GM18873 (cell line): ENCODE measurements at regions not wholly inside any gene's neighbourhood (a gene's known extent, or its start where the extent isn't known, plus 50 kb on each side); places are given as distances from the start of the nearest gene placed in this dataset.

Experiments
- ATAC-seq: cut with Tn5 transposase; IDR thresholded peaks from one replicate; pipeline ENCODE4 v1.9.1; 2021; ENCODE audit warnings: mild to moderate bottlenecking, moderate library complexity, moderate number of reproducible peaks; ENCODE audit not compliant: unreplicated experiment, low FRiP score

GRCh38 chr5:62701036-62701435, 122.4 kb downstream of the LRRC70 start:
- ATAC-seq: no peak

DNA sequence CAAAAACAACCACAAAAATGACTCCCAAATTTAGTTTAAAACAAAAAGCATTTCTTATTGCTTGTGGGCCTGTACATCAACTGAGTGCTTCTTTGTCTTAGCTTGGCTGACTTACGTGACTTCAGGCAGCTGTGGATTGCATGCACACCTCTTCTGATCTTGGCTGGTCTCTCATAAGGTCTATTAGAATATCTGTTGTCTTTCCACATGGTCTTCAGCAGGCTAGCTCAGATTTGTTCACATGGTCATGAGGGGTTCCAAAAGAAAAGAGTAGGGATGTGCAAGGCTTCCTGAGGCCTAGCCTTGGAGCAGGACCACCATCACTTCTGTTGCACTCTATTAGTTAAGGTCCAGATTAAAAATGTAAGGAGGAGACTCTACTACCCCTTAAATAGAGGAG, 120.1 kb downstream of the LRRC70 start:
- no peak for ATAC-seq

DNA sequence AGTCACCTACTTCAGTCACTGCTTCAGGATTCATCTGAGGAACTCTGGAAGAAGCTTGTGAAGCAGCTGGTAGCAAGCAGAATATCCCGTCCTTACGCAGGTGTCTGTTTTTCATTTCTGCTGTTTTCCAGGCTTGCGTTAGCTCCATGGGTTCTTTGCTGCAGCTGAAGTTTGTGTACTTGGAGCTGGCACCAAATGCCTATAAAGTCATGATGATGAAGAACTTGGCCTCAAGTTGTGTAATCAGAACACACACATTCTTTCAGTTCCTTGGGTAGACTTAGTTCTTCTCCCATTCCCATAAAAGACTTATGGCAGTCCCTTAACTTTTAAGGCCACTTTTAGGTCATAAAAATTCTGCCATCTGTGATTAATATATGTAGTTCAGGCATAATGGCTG, 116.7 kb downstream of the LRRC70 start:
- no peak for ATAC-seq

DNA sequence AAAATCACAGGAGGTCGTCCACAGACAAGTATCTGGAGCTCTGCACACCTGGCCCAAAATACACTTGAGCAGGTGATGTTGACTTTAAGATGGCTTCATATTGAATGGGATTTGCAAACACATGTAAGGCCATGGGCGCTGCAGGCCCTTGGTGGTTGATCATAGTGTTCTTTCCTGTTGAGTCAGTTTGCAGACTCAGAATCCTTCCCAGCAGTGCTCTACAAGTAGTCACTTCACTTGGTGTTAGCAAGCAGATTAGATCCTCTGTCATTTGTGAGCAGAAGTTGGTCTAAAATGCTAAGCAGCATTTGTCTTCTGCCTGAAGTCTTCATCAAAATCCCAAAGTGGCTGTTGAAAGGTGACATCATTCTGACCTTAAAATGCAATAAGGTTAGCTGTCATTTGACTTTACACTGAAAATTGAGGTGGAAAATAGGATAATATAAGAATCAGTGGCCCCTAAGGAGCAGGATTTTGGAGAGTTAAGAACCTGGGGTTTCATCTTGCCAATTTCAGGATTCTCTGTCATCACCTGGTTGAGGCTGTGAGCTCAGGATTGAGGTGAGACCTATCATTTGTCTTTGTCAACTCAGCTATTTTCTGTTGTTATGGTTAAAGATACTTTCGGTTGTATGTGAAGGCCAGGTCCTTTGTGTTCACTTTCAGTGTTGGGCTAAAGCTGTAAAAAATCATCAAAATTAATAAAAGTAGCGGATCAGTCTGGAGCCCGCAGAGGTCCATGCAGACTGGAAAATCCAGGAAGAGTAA, 114.5 kb downstream of the LRRC70 start:
- ATAC-seq: no peak

DNA sequence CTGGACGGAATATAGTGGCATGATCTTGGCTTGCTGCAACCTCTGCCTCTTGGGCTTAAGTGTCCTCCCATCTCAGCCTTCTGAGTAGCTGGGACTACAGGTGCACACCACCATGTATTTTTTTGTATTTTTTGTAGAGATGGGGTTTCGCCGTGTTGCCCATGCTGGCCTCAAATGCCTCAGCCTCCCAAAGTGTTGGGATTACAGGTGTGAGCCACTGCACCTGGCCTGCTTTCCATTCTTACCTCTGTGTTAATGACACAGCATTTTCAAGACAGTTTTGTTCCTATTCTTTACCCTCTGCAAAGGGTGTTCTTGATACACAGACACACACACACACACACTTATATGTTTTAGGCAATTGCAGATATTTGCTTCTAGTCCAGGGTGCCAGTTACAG, 113.3 kb downstream of the LRRC70 start:
- no peak for ATAC-seq

DNA sequence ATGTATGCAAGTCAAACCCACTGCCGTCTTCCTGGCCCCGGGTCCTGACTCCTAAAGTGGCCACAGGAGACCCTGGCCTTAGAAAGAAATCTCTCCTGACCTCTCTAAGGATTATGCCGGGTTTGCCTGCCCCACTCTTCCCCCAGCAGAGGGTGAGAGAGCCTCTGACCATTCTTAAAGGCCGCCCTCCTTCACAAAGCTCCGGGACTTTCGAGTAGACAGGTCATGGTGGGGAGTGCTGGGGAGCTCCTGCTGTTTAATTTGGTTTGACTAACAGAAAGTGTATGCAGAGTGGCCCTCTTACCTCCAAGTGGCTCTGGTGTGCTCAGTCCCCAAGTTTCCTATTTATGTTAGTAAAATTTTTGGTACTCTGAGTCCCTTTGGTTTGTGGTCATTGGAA, 111.8 kb downstream of the LRRC70 start:
- ATAC-seq: no peak

- ATAC-seq: no peak
Observed at GRCh38 chr5:62689599-62690368, 111.2 kb downstream of the LRRC70 start.

- no peak for ATAC-seq
Observed at GRCh38 chr5:62686692-62687091, 108.1 kb downstream of the LRRC70 start.

DNA sequence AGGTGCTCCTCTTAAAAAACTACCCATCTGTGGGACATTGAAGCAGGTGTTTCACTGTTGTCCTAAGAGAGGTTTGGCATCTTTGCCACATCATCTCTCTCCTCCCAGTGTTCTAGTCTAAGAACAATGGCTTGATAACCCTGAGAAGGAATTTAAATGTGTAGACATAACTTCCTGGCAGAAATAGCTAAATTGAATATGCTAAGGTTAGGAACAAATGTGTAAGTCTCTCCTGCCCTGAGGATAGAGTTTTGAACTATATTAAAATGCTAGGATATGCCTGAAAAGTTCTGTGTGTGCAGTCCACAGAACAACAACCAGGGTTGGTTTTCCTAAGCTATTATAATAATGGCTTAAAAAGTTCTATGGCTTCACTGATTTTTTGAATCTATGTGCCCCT, 106.6 kb downstream of the LRRC70 start:
- ATAC-seq: no peak

DNA sequence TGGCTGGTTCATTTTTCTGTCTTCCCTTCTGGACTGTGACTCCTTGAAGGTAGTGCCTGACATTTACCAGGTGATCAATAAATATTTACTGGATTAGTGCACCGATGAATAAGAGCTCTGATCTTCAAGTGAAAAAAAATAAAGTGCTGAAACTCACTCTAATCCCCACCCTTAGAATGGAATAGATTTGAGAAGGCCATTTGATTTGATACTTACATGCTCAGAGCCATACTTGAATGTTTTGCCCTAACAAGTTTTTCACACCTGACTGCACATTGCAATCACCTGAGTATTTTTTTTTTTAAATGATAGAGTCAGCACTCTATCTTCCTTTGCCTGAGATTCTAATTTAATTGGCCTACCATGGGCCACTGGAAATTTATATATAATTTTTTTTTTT, 105.7 kb downstream of the LRRC70 start:
- no peak for ATAC-seq

GRCh38 chr5:62682059-62682458, 103.4 kb downstream of the LRRC70 start:
- ATAC-seq: no peak

DNA sequence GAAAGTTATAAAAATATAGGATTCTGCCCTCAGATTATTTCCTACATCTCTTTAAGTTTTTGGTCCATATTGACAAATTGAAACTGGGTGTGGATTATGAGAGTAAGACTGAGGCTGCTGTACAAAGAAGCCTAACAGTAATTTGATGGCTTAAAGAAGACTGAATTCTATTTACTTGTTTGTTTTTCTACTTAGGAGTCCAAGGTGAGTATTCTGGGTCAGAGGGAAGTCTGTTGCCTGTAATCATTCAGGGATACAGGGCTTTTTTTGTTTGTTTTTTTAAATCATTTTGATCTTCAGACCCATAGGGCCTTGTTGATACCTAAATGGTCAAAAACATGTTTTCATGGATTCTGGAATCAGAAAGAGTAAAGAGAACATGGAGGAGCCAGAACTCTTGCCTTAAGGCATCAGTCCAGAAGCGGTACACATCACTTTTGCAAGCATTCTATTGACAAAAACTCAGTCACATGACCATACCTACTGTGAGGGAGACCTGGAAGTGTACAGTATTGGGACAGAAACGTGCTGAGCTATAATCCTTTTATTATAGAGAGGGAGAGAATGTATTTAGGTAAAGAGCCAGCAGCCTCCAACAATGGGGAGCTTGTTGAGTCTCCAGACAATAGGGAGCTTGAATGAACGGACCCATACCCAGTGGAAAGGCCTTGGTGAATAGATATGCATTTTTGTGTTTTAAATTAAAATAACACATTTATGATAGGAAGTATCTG, 102.7 kb downstream of the LRRC70 start:
- no peak for ATAC-seq

DNA sequence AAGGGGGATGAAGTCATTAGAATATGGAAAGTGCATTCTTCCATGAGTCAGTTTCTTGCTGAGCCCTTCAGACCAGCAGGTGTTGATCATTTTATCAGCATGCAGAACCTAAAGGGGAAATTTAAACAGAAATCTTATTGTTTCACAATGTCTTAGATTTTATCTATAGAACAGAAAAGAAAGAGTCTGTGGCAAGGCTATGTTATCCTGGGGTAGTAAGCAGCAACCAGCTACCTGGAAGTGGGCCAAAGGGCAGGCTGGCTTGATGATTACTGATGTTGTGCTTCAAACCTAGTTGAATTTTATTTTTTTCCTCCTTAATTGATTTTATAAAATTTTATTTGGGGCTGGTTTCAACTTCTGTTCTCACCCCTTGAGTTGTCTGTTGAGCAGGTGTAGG, 101.5 kb downstream of the LRRC70 start:
- no peak for ATAC-seq
